A673 (cell line): ENCODE measurements at regions not wholly inside any gene's neighbourhood (a gene's known extent, or its start where the extent isn't known, plus 50 kb on each side); places are given as distances from the start of the nearest gene placed in this dataset.

Source experiments
- CTCF ChIP-seq: fragments of 300-800, 200-600 bp; sonication (generic); conservative IDR thresholded peaks from 2 replicates; pipeline ENCODE4 v1.5.1; 2017; ENCODE audit warnings: low read depth, mild to moderate bottlenecking, antibody characterized with exemption, low read length, moderate library complexity, mixed read lengths
- EZH2 ChIP-seq: fragments of 200-600 bp; sonication (generic); IDR thresholded peaks from 2 replicates; pipeline ENCODE4 v1.6.1; 2017; ENCODE audit warnings: borderline replicate concordance, low read depth, mild to moderate bottlenecking, mixed read lengths, antibody characterized with exemption, low read length; ENCODE audit not compliant: poor library complexity, severe bottlenecking

GRCh38 chr2:103808814-103809213 lies 1045.1 kb upstream of the POU3F3 start:
- TF ChIP-seq EZH2, result no peak
- TF ChIP-seq CTCF, result no peak
